GM04504 (cell line): ENCODE measurements at regions not wholly inside any gene's neighbourhood (a gene's known extent, or its start where the extent isn't known, plus 50 kb on each side); places are given as distances from the start of the nearest gene placed in this dataset.

Experiments
- DNase-seq: peaks from one replicate; pipeline ENCODE4 v3.0.0-alpha.2; 2012; ENCODE audit warnings: low read depth

GRCh38 chr2:173669888-173670287 is 295.3 kb downstream of the SP3 start:
- DNase-seq = no peak

DNA sequence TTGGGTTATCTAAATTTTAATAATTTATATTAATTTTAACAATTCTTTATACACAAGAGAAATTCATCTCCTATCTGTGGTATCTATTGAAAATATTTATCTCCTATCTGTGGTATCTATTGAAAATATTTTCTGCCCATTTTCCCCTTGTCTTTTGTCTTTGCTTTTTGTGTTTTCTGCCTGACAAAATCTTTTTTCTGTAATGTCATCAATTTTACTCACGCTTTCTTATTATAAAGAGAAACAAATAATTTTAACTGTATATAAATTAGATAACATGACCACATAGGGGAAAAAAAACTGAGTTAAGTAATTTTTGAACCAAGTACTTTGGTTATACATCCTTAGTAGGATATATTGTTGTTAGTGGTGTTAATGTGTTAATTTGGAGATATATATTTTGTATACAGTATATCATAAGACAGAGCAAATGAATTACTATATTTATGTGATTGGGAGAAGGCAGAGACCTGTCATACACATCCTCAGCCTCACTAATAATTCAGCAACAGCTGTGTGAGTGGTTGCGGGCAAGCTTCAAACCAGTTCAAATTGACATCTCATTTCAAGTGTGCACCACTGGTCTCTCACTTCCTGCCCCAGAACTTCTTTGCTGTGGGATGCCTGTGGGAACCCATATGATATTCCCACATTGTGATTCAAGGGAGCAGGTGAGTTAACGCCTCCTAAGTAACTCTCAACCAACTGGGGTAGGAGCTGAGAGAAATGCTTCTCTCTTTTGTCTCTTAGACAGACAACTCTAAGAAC is 292.4 kb downstream of the SP3 start:
- DNase-seq = no peak

DNA sequence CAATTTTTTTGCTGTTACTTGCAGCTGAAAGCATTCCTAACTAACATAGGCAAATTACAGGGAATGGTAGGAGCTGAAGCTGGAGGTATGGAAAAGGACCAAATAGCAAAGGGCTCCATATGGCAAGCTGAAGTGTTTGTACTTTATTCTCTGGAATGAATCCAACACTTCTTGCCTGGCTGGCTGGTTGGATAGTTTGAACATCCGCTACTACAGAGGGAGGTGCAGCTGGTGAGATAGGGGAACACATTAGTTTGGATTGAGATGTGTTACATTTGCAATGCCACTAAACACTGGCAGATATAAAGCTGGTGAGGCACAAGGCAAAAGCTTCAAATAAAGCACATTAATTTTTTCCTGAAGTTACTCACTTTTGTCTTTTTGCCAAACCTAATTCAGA is 291.5 kb downstream of the SP3 start:
- DNase-seq = no peak

DNA sequence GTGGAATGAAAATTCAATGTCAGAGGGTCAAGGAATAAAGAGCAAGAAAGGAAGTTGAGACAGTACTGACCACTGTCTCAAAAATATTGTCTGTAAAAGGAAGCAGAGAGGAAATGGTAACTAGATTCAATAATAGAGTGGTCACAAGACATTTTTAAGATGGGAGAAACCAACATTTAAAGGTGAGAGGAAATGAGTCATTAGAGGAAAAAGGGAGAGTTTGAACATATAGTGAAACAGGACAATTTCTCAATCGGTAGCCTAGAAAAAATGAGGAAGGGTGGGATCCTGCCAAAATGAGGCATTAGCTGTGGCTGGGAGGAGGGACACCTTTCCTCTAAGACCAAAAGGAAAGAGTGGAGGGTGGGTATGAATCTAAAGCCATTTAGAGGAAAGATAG is 288.5 kb downstream of the SP3 start:
- no peak for DNase-seq

DNA sequence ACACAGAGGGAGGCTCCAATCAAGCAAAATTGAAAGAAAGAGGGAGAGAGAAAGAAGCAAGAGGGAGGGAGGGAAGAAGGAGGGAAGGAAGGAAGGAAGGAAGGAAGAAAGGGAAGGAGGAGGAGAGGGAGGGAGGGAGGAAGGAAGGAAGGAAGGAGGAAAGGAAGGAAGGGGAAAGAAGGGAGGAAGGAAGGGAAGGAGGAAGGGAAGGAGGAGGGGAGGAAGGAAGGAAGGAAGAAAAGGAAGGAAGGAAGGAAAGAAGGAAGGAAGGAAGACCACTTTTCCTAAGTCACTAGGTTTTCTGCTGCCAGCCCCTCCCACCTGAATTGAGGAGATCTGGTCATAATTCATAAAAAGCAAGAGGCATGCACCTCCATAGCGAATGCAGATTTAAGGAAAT is 287.0 kb downstream of the SP3 start:
- DNase-seq = no peak

GRCh38 chr2:173680574-173680973 is 284.6 kb downstream of the SP3 start:
- no peak for DNase-seq

- DNase-seq = no peak
Observed at GRCh38 chr2:173681881-173682650, 283.1 kb downstream of the SP3 start.

DNA sequence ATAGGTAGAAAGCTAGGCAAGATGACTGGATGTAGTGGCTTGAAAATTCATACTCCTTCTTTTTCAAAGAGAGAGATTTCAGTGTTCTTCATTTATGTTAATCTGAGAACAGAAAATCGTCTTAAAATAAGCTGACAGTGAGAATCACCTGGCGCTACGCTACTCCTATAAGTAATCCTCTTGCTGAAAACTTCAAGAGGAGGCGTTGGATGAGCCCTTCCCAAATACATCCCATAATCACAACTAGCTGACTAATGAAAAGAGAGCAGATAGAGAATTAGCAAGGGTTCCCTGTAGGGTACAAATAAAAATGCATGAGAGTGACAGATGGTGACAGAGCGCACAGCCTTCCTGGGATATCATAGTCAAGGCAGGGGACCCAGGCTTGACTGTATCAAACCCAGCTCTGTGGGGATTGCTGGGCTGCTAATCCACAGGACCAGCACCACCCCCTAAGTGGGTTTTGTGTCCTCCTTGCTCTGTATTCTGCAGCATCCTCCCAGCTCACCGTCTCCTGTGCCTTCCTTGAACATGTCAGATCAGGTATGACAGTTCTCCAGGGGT is 280.2 kb downstream of the SP3 start:
- DNase-seq = no peak

DNA sequence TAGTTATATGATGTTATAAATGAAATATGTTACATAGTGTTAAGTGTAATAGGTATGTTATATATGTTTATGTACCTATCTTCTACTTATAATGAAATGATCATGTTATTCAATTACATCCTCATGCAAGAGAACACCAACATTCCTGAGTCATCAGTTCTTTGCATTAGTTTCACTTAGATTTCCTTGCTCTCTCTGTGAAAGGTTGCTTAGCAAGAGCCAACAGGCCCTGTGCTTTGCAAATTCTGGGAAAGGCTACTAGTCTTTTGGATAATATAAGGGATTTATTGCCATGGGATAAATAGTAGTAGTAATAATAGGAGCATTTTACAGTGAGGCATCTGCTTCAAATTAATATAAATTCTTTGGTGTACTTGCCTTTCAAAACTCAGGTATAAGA is 274.8 kb downstream of the SP3 start:
- DNase-seq = no peak

- no peak for DNase-seq
Observed at GRCh38 chr2:173692068-173692467, 273.1 kb downstream of the SP3 start.

GRCh38 chr2:173693044-173693589 is 272.1 kb downstream of the SP3 start:
- no peak for DNase-seq

DNA sequence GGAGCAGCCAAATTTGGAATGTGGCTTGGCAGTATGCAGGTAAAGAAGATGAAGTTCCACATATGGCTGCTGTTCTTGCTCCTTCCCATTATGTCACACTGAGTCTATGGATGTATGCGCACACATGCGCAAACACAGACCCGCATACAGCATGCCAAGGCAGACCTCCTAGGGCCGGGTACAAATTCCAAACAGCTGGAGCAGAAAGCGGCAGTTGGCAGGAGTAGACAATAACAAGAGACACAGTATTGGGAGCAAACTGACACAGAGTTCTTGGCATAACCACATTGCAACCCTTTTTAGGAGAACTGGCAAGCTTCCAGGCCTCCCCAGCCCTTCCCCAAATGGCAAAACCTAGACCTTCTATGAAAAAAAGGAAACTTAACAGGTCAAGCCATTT is 268.9 kb downstream of the SP3 start:
- DNase-seq = no peak

GRCh38 chr2:173697929-173698328 is 267.2 kb downstream of the SP3 start:
- DNase-seq = no peak

DNA sequence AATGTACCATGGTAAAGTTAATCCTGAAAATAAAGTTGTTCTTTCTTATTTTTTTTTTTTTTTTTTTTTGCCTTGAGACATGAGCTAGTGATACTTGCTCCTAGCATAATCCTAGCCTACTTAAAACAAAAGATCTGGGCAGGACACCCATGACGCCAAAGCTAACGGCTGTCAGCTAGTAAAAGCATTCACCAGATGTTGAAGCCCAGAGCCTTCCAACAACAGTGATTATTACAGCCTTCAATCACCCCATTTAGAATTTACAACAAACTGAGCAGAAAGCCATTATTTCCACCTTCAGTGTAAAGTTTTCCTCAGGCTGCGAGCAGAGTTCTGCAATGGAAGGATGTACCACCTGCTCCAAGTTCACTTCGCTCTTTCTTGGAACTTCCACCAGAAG is 259.5 kb downstream of the SP3 start:
- no peak for DNase-seq

DNA sequence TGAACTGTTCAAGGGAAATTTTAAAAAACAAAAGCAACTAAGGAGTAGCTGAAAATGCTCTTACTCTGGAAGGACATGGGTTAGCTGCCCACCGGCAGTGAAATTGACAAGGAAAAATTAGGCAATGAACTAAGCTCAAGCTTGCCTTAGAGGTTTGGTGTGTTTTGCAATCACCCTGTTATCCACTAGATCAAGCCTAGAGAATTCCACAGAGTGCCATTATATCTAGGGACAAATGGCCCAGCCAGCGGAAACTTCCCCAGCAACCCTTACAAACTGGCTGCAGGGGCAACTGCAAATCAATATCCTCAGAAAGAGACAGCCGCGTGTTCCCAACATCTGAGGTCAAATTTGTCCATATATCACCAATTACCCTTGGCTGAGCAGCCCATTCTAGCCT is 258.2 kb downstream of the SP3 start:
- DNase-seq = no peak

GRCh38 chr2:173708806-173709205 is 256.4 kb downstream of the SP3 start:
- DNase-seq = no peak

DNA sequence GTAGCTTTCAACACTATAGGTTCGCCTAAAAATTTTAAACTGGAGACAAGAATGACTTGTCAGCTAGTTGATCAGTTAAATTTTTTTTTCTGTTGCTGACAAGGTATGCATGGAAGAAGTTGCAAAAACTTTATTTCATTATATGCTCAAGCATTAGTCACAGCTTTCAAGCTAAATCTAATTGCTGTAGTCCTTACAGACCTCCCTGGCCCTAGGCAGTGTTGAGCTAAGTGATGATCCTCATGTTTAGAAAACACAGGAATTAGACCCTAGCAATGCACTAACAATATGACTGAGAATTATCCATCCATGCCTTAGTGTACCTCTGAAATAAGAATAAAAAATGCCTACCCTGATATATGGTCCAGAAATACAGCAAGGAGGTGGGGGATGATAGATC is 253.4 kb downstream of the SP3 start:
- no peak for DNase-seq

- DNase-seq = no peak
Observed at GRCh38 chr2:173713904-173714555, 251.1 kb downstream of the SP3 start.

- DNase-seq = no peak
Observed at GRCh38 chr2:173715441-173715840, 249.7 kb downstream of the SP3 start.

DNA sequence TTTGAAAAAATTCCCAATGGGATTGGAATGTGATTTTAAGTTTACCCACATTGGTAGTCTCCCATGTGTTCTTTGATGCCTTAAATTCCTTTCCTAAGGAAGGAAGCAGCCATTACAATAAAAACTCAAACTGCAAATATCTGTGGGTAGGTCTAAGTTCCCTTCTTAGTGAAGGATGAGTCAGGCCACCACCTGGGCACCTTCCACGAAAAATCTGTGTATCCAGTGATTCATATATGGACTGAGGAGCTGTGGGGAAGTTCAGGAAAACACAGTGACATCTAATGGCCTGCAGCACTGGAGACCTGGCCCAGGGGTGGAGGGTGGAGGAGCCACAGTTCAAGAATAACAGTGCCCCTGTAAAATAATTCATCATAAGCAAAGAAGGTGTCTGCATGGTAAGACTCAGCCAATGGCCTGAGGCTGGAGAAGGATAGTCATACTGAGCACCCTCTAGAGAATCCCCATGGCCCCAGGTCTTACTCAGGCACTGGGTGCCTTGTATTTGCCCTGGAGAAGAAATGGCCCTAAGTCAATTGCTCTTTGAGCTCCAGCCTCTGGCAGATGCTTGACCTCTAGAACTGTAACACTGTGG is 248.6 kb downstream of the SP3 start:
- DNase-seq = no peak

DNA sequence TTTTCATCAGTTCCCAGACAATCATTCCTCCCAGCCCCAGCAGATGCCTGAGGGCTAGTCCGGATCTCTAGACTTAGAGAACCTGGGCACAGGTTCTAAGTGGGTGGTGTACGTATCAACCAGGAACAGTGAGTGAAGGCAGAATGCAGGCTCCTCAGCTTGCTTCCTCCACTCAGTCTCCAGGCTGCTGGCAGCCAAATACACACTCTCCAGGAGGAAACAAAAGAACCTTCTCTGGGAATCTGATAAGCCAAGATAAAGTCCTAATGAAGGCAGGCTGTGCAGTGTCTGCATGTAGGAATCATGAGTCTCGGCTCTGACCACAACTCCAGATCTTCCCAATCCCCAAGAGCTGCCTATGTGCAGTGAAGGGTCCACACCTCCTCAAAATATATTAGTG is 245.7 kb downstream of the SP3 start:
- DNase-seq = no peak

- peak; percentile 13 for DNase-seq
Observed at GRCh38 chr2:173720306-173720705, 244.9 kb downstream of the SP3 start.
